DOHH2 (cell line): ENCODE measurements at regions not wholly inside any gene's neighbourhood (a gene's known extent, or its start where the extent isn't known, plus 50 kb on each side); places are given as distances from the start of the nearest gene placed in this dataset.

ENCODE experiments used
- EZH2phosphoT487 ChIP-seq: fragments of 200-600 bp; sonication (generic); IDR thresholded peaks from 2 replicates; pipeline ENCODE4 v1.6.1; 2017; ENCODE audit warnings: borderline replicate concordance, mild to moderate bottlenecking, antibody characterized with exemption, low read length, moderate library complexity, mixed read lengths
- TF ChIP-seq, protein P1 (sequence below): fragments of 200-600 bp; sonication (generic); IDR thresholded peaks from one replicate; pipeline ENCODE4 v1.5.1; 2014; ENCODE audit warnings: antibody characterized with exemption, mild to moderate bottlenecking, low read depth, low read length; ENCODE audit not compliant: poor library complexity, severe bottlenecking

DNA sequence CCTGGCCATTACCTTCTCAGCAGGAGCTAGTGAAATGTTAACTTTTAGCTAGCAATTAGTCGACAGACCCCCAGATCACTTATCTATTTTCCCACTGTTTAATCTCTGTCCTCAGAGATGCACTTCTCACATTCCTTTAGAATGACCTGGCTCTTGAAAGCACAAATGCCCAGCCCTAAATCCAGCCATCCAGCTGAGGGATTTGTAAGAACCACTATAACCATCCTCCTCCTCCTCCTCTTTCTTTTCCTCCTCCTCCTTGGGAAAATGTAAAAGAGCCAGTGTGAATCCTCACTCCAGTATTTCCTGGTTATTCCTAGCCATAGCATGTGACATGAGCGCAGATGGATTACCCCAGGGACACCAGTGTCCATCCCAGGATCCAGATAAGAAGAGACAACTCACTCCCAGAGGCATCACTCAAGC, 124.3 kb downstream of the ENC1 start:
- TF ChIP-seq, protein P1, sequence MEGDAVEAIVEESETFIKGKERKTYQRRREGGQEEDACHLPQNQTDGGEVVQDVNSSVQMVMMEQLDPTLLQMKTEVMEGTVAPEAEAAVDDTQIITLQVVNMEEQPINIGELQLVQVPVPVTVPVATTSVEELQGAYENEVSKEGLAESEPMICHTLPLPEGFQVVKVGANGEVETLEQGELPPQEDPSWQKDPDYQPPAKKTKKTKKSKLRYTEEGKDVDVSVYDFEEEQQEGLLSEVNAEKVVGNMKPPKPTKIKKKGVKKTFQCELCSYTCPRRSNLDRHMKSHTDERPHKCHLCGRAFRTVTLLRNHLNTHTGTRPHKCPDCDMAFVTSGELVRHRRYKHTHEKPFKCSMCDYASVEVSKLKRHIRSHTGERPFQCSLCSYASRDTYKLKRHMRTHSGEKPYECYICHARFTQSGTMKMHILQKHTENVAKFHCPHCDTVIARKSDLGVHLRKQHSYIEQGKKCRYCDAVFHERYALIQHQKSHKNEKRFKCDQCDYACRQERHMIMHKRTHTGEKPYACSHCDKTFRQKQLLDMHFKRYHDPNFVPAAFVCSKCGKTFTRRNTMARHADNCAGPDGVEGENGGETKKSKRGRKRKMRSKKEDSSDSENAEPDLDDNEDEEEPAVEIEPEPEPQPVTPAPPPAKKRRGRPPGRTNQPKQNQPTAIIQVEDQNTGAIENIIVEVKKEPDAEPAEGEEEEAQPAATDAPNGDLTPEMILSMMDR, result no peak
- TF ChIP-seq EZH2phosphoT487, result no peak
